Activated CD4-positive, alpha-beta T cell treated with anti-CD3 and anti-CD28 coated beads for 36 hours (primary cell): ENCODE measurements at regions not wholly inside any gene's neighbourhood (a gene's known extent, or its start where the extent isn't known, plus 50 kb on each side); places are given as distances from the start of the nearest gene placed in this dataset.

ENCODE experiments used
- ATAC-seq: fragments of 200-7000 bp; cut with Tn5 transposase; one replicate; pipeline ENCODE4 v1.10.0; 2021; ENCODE audit warnings: mild to moderate bottlenecking, moderate library complexity
- CTCF ChIA-PET: fragments of 350-600 bp; sonication (Branson Sonifier 250); formaldehyde crosslinking; loops from one replicate; lab custom pipeline; 2021; ENCODE audit warnings: antibody characterized with exemption; lab: Charles Lee
- POLR2A ChIA-PET: fragments of 350-600 bp; sonication (Branson Sonifier 250); formaldehyde crosslinking; loops from one replicate; lab custom pipeline; 2021; ENCODE audit warnings: antibody characterized with exemption, inconsistent platforms; lab: Charles Lee
- DNase-seq: peaks from one replicate; pipeline ENCODE4 v3.0.0-alpha.2; 2020
- H3K27ac Mint-ChIP-seq: one replicate; pipeline ENCODE4 v1.8.0; 2021; ENCODE audit warnings: mixed read lengths
- H3K27me3 Mint-ChIP-seq: one replicate; pipeline ENCODE4 v1.8.0; 2021; ENCODE audit warnings: mixed read lengths
- H3K36me3 Mint-ChIP-seq: one replicate; pipeline ENCODE4 v1.8.0; 2021; ENCODE audit warnings: low read depth, mixed read lengths
- H3K4me1 Mint-ChIP-seq: one replicate; pipeline ENCODE4 v1.8.0; 2021; ENCODE audit warnings: mixed read lengths
- H3K4me3 Mint-ChIP-seq: one replicate; pipeline ENCODE4 v1.8.0; 2021; ENCODE audit warnings: mild to moderate bottlenecking, moderate library complexity, mixed read lengths
- H3K9me3 Mint-ChIP-seq: one replicate; pipeline ENCODE4 v1.8.0; 2021; ENCODE audit warnings: low read depth, mixed read lengths
- intact Hi-C, 2 experiments: fragments of 100-400 bp; cut with DNase I in 1 of 2; cut with micrococcal nuclease in 1 of 2; formaldehyde crosslinking; loops; one replicate each; pipeline versions ENCODE4 v1.14.2 to v1.15.1; 2022 to 2024; cut with DNase I, micrococcal nuclease

GRCh38 chr10:131729361-131729760 is 171.4 kb upstream of the PPP2R2D start:
- no peaks in the 10 kb centered on the region for H3K9me3 Mint-ChIP-seq
- ATAC-seq: no peak
- H3K4me3 Mint-ChIP-seq: no peak overlapping the region
- peaks cover 17% of the 10 kb centered on the region for H3K27me3 Mint-ChIP-seq
- intact Hi-C loops: no loop called here
- ChIA-PET POLR2A (no interaction called here), CTCF (no interaction called here)
- H3K4me1 Mint-ChIP-seq: no peaks in the 10 kb centered on the region
- H3K36me3 Mint-ChIP-seq: no peaks in the 10 kb centered on the region
- H3K27ac Mint-ChIP-seq: no peak overlapping the region
- no peak for DNase-seq

- no peaks in the 10 kb centered on the region for H3K9me3 Mint-ChIP-seq
- no peak overlapping the region for H3K4me3 Mint-ChIP-seq
- ChIA-PET POLR2A (no interaction called here), CTCF (interaction anchor here (0.5 kb wide), 1 partner anchor 270 kb away, joined by 3 read pairs; no protein-coding TSS in a partner anchor)
- no peaks in the 10 kb centered on the region for H3K4me1 Mint-ChIP-seq
- no peak overlapping the region for H3K27ac Mint-ChIP-seq
- no peaks in the 10 kb centered on the region for H3K36me3 Mint-ChIP-seq
- no peak for DNase-seq
- no peak for ATAC-seq
- intact Hi-C loops: no loop called here
- peaks cover 17% of the 10 kb centered on the region for H3K27me3 Mint-ChIP-seq
These were observed 170.7 kb upstream of the PPP2R2D start for GRCh38 chr10:131729938-131730660.

- CTCF ChIA-PET: interaction anchor here (0.6 kb wide), 1 partner anchor 787 kb away, joined by 3 read pairs; no protein-coding TSS in a partner anchor
- no peak for DNase-seq
- POLR2A ChIA-PET: no interaction called here
- Mint-ChIP-seq H3K27me3 (peaks cover 13% of the 10 kb centered on the region), H3K4me3 (no peak overlapping the region), H3K9me3 (no peaks in the 10 kb centered on the region), H3K27ac (no peak overlapping the region), H3K36me3 (no peaks in the 10 kb centered on the region), H3K4me1 (no peaks in the 10 kb centered on the region)
- ATAC-seq: no peak
- intact Hi-C loops: no loop called here
These were observed 169.9 kb upstream of the PPP2R2D start for GRCh38 chr10:131730771-131731497.

GRCh38 chr10:131731780-131732630 is 168.8 kb upstream of the PPP2R2D start:
- no peak for ATAC-seq
- Mint-ChIP-seq H3K27ac (no peak overlapping the region), H3K4me1 (no peaks in the 10 kb centered on the region), H3K36me3 (no peaks in the 10 kb centered on the region), H3K4me3 (no peak overlapping the region), H3K9me3 (no peaks in the 10 kb centered on the region), H3K27me3 (peaks cover 7% of the 10 kb centered on the region)
- intact Hi-C loops: no loop called here
- ChIA-PET POLR2A (no interaction called here), CTCF (no interaction called here)
- DNase-seq: no peak

GRCh38 chr10:131732631-131733127 is 168.1 kb upstream of the PPP2R2D start:
- no peak overlapping the region for H3K4me3 Mint-ChIP-seq
- DNase-seq (no peak), ATAC-seq (no peak)
- no peaks in the 10 kb centered on the region for H3K4me1 Mint-ChIP-seq
- CTCF ChIA-PET: interaction anchor here (1.0 kb wide), 1 partner anchor 20 kb away, joined by 3 read pairs; no protein-coding TSS in a partner anchor
- no peaks in the 10 kb centered on the region for H3K36me3 Mint-ChIP-seq
- H3K9me3 Mint-ChIP-seq: no peaks in the 10 kb centered on the region
- H3K27ac Mint-ChIP-seq: no peak overlapping the region
- POLR2A ChIA-PET: no interaction called here
- intact Hi-C loops: no loop called here
- H3K27me3 Mint-ChIP-seq: peaks cover 3% of the 10 kb centered on the region

GRCh38 chr10:131733596-131733995 is 167.2 kb upstream of the PPP2R2D start:
- peaks cover 6% of the 10 kb centered on the region for H3K27me3 Mint-ChIP-seq
- CTCF ChIA-PET: interaction anchor here (1.0 kb wide), 1 partner anchor 19 kb away, joined by 3 read pairs; no protein-coding TSS in a partner anchor

GRCh38 chr10:131735577-131735976 is 165.2 kb upstream of the PPP2R2D start:
- DNase-seq (no peak), ATAC-seq (no peak)
- H3K27ac Mint-ChIP-seq: no peak overlapping the region
- H3K9me3 Mint-ChIP-seq: no peaks in the 10 kb centered on the region
- POLR2A ChIA-PET: no interaction called here
- CTCF ChIA-PET: interaction anchor here (0.7 kb wide), 1 partner anchor 920 kb away, joined by 3 read pairs; no protein-coding TSS in a partner anchor
- no peak overlapping the region for H3K4me3 Mint-ChIP-seq
- no peaks in the 10 kb centered on the region for H3K36me3 Mint-ChIP-seq
- peaks cover 18% of the 10 kb centered on the region for H3K27me3 Mint-ChIP-seq
- H3K4me1 Mint-ChIP-seq: no peaks in the 10 kb centered on the region
- intact Hi-C loops: no loop called here

More at GRCh38 chr10:131733596-131733995, 167.2 kb upstream of the PPP2R2D start:
- Mint-ChIP-seq H3K4me1 (no peaks in the 10 kb centered on the region), H3K9me3 (no peaks in the 10 kb centered on the region), H3K27ac (no peak overlapping the region), H3K36me3 (no peaks in the 10 kb centered on the region), H3K4me3 (no peak overlapping the region)
- POLR2A ChIA-PET: no interaction called here
- DNase-seq (no peak), ATAC-seq (no peak)
- intact Hi-C loops: no loop called here

- POLR2A ChIA-PET: no interaction called here
- no peaks in the 10 kb centered on the region for H3K4me1 Mint-ChIP-seq
- no peak overlapping the region for H3K27ac Mint-ChIP-seq
- no peak for DNase-seq
- intact Hi-C loops: no loop called here
- H3K36me3 Mint-ChIP-seq: no peaks in the 10 kb centered on the region
- no peak overlapping the region for H3K4me3 Mint-ChIP-seq
- CTCF ChIA-PET: interaction anchor here (0.7 kb wide), 1 partner anchor 919 kb away, joined by 3 read pairs; no protein-coding TSS in a partner anchor
- no peaks in the 10 kb centered on the region for H3K9me3 Mint-ChIP-seq
- peaks cover 18% of the 10 kb centered on the region for H3K27me3 Mint-ChIP-seq
- ATAC-seq: no peak
These were observed 164.4 kb upstream of the PPP2R2D start for GRCh38 chr10:131736321-131736980.

GRCh38 chr10:131737543-131738395 is 163.0 kb upstream of the PPP2R2D start:
- intact Hi-C loops: no loop called here
- DNase-seq (no peak), ATAC-seq (no peak)
- no peaks in the 10 kb centered on the region for H3K36me3 Mint-ChIP-seq
- ChIA-PET POLR2A (no interaction called here), CTCF (no interaction called here)
- peaks cover 15% of the 10 kb centered on the region for H3K27me3 Mint-ChIP-seq
- no peak overlapping the region for H3K27ac Mint-ChIP-seq
- no peak overlapping the region for H3K4me3 Mint-ChIP-seq
- no peaks in the 10 kb centered on the region for H3K9me3 Mint-ChIP-seq
- no peaks in the 10 kb centered on the region for H3K4me1 Mint-ChIP-seq

- ChIA-PET CTCF (no interaction called here), POLR2A (no interaction called here)
- intact Hi-C loops: no loop called here
- peaks cover 15% of the 10 kb centered on the region for H3K27me3 Mint-ChIP-seq
- H3K4me1 Mint-ChIP-seq: no peaks in the 10 kb centered on the region
- ATAC-seq (no peak), DNase-seq (no peak)
- H3K4me3 Mint-ChIP-seq: no peak overlapping the region
- H3K9me3 Mint-ChIP-seq: no peaks in the 10 kb centered on the region
- no peak overlapping the region for H3K27ac Mint-ChIP-seq
- H3K36me3 Mint-ChIP-seq: no peaks in the 10 kb centered on the region
These were observed 162.4 kb upstream of the PPP2R2D start for GRCh38 chr10:131738396-131738735.
